Breast epithelium (tissue), 3 donors: ENCODE measurements at regions not wholly inside any gene's neighbourhood (a gene's known extent, or its start where the extent isn't known, plus 50 kb on each side); places are given as distances from the start of the nearest gene placed in this dataset.

ENCODE experiments used
- POLR2AphosphoS5 ChIP-seq, 3 donors: sonication (generic); formaldehyde crosslinking; IDR thresholded peaks; one replicate each; pipeline ENCODE4 v1.6.1; 2017; ENCODE audit warnings: antibody characterized with exemption in 3 of 3
- TF ChIP-seq, protein P1 (sequence below), 3 donors: fragments of 450-650 bp; IDR thresholded peaks; one replicate each; pipeline ENCODE4 v1.5.1; 2016 to 2017; ENCODE audit warnings: antibody characterized with exemption in 3 of 3, mild to moderate bottlenecking in 3 of 3, moderate library complexity in 3 of 3

DNA sequence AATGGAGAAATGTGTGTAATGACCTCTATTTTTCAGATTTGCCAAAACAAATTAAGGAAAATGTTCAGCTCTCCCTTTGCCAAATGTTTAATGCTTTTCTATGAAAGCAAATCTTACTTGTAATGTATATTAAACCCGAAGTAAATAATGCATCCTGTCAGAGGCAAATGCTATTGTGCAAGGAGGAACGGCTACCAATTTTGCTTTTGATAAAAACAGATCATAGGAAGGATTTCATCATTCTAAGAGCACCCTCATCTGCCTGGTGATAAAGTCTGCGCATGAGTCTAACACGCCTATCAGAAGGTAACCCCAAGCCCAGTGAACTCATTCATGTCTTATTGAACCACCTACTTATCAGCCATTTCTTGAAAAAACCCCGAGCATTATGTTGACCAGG lies 412.4 kb upstream of the MKI67 start:
- TF ChIP-seq, protein P1, sequence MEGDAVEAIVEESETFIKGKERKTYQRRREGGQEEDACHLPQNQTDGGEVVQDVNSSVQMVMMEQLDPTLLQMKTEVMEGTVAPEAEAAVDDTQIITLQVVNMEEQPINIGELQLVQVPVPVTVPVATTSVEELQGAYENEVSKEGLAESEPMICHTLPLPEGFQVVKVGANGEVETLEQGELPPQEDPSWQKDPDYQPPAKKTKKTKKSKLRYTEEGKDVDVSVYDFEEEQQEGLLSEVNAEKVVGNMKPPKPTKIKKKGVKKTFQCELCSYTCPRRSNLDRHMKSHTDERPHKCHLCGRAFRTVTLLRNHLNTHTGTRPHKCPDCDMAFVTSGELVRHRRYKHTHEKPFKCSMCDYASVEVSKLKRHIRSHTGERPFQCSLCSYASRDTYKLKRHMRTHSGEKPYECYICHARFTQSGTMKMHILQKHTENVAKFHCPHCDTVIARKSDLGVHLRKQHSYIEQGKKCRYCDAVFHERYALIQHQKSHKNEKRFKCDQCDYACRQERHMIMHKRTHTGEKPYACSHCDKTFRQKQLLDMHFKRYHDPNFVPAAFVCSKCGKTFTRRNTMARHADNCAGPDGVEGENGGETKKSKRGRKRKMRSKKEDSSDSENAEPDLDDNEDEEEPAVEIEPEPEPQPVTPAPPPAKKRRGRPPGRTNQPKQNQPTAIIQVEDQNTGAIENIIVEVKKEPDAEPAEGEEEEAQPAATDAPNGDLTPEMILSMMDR (IDR thresholded peaks at IDR 0.05): no peak
- TF ChIP-seq POLR2AphosphoS5 (IDR thresholded peaks at IDR 0.05): no peak
